GM06990 (cell line): ENCODE measurements at regions not wholly inside any gene's neighbourhood (a gene's known extent, or its start where the extent isn't known, plus 50 kb on each side); places are given as distances from the start of the nearest gene placed in this dataset.

Experiments used
- DNase-seq: peaks from one replicate; pipeline ENCODE4 v3.0.0-alpha.2; 2011; ENCODE audit not compliant: insufficient read length; ENCODE audit errors: extremely low read depth
- H3K27me3 ChIP-seq: replicated peaks from 2 replicates; pipeline ENCODE4 v1.6.0; 2011; ENCODE audit warnings: low read length; ENCODE audit not compliant: control insufficient read depth, insufficient read depth
- H3K36me3 ChIP-seq: 2 replicates; pipeline ENCODE4 v1.5.1; 2011; ENCODE audit warnings: low read length; ENCODE audit not compliant: control insufficient read depth, insufficient read depth
- H3K4me3 ChIP-seq: replicated peaks from 2 replicates; pipeline ENCODE4 v1.5.1; 2011; ENCODE audit warnings: low read depth, mild to moderate bottlenecking, control low read depth, low read length
- CTCF ChIP-seq: IDR thresholded peaks from 2 replicates; pipeline ENCODE4 v1.5.1; 2011; ENCODE audit warnings: low read length, control low read depth, mild to moderate bottlenecking, inconsistent platforms; ENCODE audit not compliant: insufficient read depth, poor library complexity, severe bottlenecking

- no peaks in the 10 kb centered on the region for H3K36me3 ChIP-seq
- DNase-seq: no peak
- H3K27me3 ChIP-seq: no peaks in the 10 kb centered on the region
- no peak for TF ChIP-seq CTCF
- no peak overlapping the region for H3K4me3 ChIP-seq
Observed at GRCh38 chr4:106496061-106496460, 127.5 kb upstream of the GIMD1 start.

GRCh38 chr4:106495476-106495875 is 126.9 kb upstream of the GIMD1 start:
- Histone ChIP-seq H3K27me3 (no peaks in the 10 kb centered on the region), H3K4me3 (no peak overlapping the region)

GRCh38 chr4:106494066-106494465 is 125.5 kb upstream of the GIMD1 start:
- DNase-seq: no peak
- no peak for TF ChIP-seq CTCF
- no peaks in the 10 kb centered on the region for H3K36me3 ChIP-seq
- H3K27me3 ChIP-seq: no peaks in the 10 kb centered on the region
- H3K4me3 ChIP-seq: no peak overlapping the region

More at GRCh38 chr4:106495476-106495875, 126.9 kb upstream of the GIMD1 start:
- TF ChIP-seq CTCF: no peak
- DNase-seq: no peak
- H3K36me3 ChIP-seq: no peaks in the 10 kb centered on the region

GRCh38 chr4:106493086-106493485 is 124.5 kb upstream of the GIMD1 start:
- Histone ChIP-seq H3K27me3 (no peaks in the 10 kb centered on the region), H3K4me3 (no peak overlapping the region), H3K36me3 (no peaks in the 10 kb centered on the region)
- no peak for DNase-seq
- no peak for TF ChIP-seq CTCF

- no peak for TF ChIP-seq CTCF
- no peaks in the 10 kb centered on the region for H3K36me3 ChIP-seq
- H3K27me3 ChIP-seq: no peaks in the 10 kb centered on the region
- no peak overlapping the region for H3K4me3 ChIP-seq
- no peak for DNase-seq
Observed at GRCh38 chr4:106486533-106486932, 118.0 kb upstream of the GIMD1 start.

- H3K36me3 ChIP-seq: no peaks in the 10 kb centered on the region
- DNase-seq: no peak
- H3K27me3 ChIP-seq: no peaks in the 10 kb centered on the region
- TF ChIP-seq CTCF: no peak
- no peak overlapping the region for H3K4me3 ChIP-seq
Observed at GRCh38 chr4:106481801-106482200, 113.2 kb upstream of the GIMD1 start.
